COLO668 (cell line): ENCODE measurements at regions not wholly inside any gene's neighbourhood (a gene's known extent, or its start where the extent isn't known, plus 50 kb on each side); places are given as distances from the start of the nearest gene placed in this dataset.
"Not testable (repeated sequence)": the region's sequence is repeated elsewhere in the genome, so short reads cannot be mapped to it uniquely, and the experiment has no call there.

ENCODE experiments used
- DNase-seq: peaks from one replicate; lab custom pipeline; 2025; ENCODE audit not compliant: unreplicated experiment; lab: John Stamatoyannopoulos, UW

DNA sequence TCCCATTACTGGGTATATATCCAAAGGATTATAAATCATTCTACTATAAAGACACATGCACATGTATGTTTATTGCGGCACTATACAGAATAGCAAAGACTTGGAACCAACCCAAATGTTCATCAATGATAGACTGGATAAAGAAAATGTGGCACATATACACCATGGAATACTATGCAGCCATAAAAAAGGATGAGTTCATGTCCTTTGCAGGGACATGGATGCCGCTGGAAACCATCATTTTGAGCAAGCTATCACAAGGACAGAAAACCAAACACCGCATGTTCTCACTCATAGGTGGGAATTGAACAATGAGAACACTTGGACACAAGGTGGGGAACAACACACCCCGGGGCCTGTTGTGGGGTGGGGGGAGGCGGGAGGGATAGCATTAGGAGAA, 57.0 kb upstream of the NEUROD1 start:
- not testable (repeated sequence) for DNase-seq

DNA sequence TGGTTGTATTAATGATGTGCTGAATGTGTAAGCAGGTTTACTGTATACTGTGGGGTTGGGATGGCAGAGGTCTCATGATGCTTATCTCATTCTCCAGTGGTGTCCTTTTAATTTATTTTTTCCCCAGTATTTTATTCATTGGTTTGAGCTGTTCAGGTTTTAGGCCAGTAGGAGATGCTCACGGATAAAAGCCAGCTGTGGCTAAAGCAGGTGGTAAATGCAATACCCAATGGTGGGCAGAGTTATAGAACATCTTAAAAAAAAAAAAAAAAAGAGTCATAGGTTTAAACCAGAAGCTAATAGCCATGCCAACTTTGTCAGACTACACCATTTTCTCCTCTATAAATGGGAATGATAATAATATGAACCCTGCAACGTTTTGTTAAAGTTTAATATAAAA, 57.8 kb upstream of the NEUROD1 start:
- DNase-seq: no peak

DNA sequence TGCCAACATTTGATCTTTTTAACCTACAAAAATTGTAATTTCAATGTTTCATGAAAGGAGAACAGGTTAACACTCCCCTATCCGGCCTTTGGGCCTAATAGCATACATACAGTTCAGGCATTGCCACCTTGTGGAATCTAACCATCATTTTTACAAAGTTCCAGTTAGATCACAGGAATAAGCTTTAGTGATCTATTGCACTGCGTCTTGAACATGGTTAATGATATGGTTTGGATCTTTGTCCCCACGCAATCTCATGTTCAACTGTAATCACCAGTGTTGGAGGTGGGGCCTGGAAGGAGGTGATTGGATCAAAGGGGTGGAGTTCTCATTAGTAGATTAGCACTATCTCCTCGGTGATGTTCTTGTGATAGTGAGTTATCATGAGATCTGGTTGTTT, 58.2 kb upstream of the NEUROD1 start:
- no peak for DNase-seq

DNA sequence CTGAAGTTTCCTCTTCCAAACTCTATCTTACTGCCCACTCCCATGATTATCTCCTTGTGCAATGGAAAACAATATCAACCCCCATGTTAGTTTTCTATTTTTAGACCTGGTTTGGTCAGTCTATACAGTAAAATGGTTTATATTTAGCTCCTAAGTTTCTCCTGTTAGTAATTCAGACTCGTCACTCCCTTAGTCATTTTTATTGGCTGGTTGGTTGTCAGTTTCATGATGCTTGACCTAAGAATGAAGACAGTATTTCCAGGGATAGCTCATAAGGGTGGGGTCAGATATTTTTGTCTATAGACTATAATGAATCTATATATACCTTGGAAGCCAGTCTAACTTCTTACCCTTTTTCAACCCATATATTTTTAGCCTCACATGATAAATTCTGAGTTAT, 61.4 kb upstream of the NEUROD1 start:
- no peak for DNase-seq

GRCh38 chr2:181742361-181742760, 62.0 kb upstream of the NEUROD1 start:
- DNase-seq: no peak

GRCh38 chr2:181742922-181743722, 62.8 kb upstream of the NEUROD1 start:
- peak; percentile 12 for DNase-seq

- DNase-seq: no peak
Measured at GRCh38 chr2:181743723-181744031, 63.4 kb upstream of the NEUROD1 start.

GRCh38 chr2:181745796-181746540, 65.7 kb upstream of the NEUROD1 start:
- DNase-seq: no peak

- no peak for DNase-seq
Measured at GRCh38 chr2:181746844-181747243, 66.5 kb upstream of the NEUROD1 start.

DNA sequence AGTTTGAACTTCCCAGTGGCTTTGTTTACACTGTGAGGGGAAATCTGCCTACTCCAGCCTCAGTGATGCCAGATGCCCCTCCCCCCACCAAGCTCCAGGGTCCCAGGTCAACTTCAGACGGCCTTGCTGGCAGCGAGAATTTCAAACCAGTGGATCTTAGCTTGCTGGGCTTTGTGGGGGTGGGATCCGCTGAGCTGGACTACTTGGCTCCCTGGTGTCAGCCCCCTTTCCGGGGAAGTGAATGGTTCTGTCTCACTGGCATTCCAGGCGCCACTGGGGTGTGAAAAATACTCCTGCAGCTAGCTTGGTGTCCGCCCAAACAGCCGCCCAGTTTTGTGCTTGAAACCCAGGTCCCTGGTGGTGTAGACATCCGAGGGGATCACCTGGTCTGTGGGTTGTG, 70.0 kb upstream of the NEUROD1 start:
- DNase-seq: no peak

DNA sequence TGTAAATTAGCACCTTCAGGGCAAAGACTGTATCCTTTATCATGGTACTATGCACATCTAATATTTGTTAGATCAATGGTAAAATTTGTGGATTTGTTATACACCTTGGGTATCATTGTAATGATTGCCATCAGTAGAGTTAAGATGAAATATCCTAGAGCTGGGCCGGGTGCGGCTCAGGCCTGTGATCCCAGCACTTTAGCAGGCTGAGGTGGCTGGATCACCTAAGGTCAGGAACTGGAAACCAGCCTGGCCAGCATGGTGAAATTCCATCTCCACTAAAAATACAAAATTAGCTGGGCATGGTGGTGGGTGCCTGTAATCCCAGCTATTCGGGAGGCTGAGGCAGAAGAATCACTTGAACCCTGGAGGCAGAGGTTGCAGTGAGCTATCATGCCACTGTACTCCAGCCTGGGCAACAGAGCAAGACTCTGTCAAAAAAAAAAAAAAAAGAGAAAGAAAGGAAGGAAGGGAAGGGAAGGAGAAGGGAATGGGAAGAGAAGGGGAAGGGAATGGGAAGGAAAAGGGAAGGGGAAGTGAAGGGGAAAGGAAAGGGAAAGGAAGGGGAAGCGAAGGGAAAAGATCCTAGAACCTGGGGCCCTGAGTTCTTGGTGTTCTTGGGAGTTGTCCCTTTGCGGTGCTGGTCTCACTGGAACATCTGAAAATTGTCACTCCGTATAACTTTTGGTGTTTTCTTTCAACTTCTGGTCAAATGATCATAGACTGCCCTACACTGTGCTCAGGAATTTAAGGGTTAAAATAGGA, 71.1 kb upstream of the NEUROD1 start:
- DNase-seq: no peak

GRCh38 chr2:181752301-181752700, 72.0 kb upstream of the NEUROD1 start:
- no peak for DNase-seq

- no peak for DNase-seq
Measured at GRCh38 chr2:181753686-181754085, 73.4 kb upstream of the NEUROD1 start.

- no peak for DNase-seq
Measured at GRCh38 chr2:181754105-181754504, 73.8 kb upstream of the NEUROD1 start.

GRCh38 chr2:181755181-181755580, 74.9 kb upstream of the NEUROD1 start:
- no peak for DNase-seq

GRCh38 chr2:181760521-181760920, 80.2 kb upstream of the NEUROD1 start:
- DNase-seq: no peak

GRCh38 chr2:181761175-181761574, 80.9 kb upstream of the NEUROD1 start:
- DNase-seq: no peak

DNA sequence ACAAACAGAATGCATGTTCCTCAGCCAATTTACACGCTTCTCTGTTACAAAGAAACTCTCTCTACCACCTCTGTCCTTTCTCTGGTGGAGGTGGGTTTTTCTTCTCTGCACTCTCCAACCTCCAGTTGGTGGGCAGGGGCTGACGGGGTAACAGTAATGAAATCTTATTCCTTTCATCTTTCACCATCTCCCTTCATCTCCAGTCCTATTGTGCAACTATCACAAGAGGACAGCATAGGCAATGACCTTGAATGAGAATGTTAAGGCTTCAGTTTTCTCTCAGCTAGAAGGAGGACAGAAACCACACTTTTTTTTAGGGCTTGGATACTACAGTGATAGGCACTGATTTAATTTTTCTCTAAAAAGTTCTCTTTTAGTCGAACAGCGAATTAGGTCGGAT, 81.7 kb upstream of the NEUROD1 start:
- DNase-seq: no peak

DNA sequence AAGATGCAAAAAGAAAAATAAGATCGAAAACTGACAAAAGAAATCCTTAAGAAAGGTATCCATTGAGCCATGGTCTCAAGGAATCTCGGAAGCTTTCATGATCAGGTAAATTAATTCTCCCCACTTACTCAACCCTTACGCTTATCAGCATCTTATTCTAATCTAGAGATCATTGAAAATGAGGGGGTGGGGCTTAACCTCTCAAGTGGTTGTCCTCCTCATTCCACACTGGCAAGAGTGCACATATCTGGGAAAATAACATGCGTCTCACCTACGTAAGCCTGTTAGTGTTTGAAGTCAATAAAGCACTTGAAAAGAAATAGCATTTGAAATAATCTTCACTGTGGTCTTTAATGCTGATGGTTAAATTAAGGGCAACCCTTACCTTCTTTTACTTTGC, 82.5 kb upstream of the NEUROD1 start:
- DNase-seq: no peak

DNA sequence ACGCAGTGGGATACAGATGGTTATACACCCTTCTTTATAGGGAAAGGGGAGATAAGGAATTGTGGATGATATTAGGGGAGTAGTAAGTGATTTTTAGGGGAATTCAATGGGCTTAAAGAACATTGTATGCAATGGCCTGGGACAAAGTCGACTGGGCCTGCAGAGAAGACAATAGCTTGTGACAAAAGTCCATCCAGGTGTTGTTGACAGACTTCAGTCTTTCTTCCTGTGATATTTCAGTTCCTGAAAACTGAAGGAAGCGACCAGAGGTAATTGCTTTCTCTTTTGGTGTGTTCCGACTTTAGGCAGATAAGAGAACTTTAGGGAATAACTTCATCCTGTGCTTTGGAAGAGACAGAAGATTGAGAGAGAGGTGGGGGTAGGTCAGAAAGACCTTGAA, 83.1 kb upstream of the NEUROD1 start:
- DNase-seq: no peak

DNA sequence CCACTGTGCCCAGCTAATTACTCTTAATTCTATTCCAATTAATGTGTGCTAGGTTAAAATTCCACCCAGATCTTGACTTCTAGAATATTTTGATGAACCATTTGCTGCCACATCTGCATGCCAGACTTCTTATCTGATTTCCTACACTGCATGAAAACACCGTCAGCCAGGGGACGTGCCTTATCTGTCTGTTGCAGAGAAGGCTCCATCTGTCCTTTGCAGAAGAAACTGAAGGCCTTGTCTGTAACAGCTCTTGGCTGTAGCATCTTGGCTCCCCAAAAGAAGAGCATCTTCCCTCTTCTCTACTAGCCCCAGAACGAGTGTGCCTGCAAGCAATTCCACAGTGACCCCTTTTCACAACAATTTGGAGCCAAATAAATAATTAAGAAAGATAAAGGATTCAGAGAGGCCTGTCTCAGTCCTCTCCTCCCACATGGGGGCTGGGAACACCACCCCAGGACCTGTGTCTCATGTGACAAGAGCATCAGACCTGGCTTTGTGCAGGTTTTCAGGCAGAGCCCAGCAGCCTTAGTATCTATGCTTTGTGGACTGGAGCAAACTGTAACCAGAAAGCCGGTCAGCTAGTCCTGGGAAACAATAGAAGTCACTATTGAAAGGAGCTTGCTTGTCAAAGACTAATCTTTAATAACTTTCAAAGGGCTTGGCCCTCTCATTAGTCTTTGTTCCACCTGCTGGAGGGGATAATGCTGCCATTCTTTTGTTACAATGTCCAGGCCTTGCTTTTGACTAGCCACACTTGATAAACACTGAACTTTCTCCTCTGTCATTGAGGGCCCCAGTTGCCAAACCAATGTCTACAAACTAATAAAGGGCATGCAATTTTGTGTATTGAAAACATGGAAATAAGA, 84.0 kb upstream of the NEUROD1 start:
- DNase-seq: no peak
